NCI-H446 (cell line): ENCODE measurements at regions not wholly inside any gene's neighbourhood (a gene's known extent, or its start where the extent isn't known, plus 50 kb on each side); places are given as distances from the start of the nearest gene placed in this dataset.
"Not testable (repeated sequence)": the region's sequence is repeated elsewhere in the genome, so short reads cannot be mapped to it uniquely, and the experiment has no call there.

Experiments
- DNase-seq, 2 experiments: peaks; one replicate each; lab custom pipeline; 2025; lab: John Stamatoyannopoulos, UW

DNA sequence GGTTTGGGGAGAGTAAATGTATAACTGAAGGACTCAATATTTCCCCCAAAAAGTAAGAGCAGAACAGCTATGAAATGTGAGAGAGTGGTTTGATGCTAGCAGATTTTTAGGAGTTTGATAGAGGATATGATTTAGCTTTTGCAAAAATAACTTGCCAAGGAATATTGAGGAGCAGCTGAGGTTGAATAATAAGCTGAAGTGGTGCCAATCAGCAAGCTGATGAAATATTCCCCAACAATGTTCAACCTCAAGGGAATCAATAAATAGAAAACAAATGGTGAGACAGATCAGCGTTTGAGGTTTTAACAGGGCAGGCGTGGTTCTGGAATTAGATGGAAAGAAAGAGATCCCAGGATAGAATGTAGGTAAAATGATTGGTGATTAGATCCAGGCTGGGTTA, 413.4 kb upstream of the ADAMTS5 start:
- DNase-seq = no peak

DNA sequence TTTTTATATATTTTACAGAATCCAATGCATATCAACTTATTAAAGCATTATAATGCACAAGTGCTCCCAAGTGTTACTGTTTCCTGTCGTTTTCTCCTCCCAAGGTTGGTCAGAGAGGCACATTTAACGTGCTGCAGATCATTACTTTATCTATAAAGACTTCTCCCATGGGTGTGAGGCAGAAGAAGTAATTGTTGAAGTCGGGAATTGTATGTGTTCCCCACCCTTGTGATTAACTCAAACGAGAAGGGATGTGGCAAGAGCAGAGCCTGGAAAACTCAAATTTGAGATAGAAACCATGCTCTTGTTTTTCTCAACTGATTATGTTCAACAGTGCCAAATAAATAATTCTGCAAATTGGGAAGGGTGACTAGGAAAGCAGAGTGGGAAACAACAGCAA, 412.5 kb upstream of the ADAMTS5 start:
- no peak for DNase-seq

DNA sequence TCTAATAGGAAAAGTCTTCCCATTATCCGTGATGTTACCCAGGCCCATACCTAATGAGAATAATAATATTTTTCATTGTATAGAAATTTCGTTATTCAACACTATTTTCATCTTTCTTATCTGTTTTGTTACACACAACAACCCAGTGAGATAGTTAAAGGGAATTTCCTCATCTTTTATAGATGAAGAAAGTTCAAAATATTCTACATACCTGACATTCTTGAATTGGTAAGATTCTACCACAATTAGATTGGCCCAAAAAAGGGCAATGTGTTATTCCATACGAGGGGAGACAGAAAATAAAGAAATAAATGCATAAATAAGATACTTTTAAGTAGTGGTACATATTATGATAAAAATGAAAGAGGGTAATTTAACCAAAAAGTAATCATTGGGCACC, 405.5 kb upstream of the ADAMTS5 start:
- DNase-seq = no peak

- no peak for DNase-seq
Measured at GRCh38 chr21:27371975-27372331, 405.1 kb upstream of the ADAMTS5 start.

DNA sequence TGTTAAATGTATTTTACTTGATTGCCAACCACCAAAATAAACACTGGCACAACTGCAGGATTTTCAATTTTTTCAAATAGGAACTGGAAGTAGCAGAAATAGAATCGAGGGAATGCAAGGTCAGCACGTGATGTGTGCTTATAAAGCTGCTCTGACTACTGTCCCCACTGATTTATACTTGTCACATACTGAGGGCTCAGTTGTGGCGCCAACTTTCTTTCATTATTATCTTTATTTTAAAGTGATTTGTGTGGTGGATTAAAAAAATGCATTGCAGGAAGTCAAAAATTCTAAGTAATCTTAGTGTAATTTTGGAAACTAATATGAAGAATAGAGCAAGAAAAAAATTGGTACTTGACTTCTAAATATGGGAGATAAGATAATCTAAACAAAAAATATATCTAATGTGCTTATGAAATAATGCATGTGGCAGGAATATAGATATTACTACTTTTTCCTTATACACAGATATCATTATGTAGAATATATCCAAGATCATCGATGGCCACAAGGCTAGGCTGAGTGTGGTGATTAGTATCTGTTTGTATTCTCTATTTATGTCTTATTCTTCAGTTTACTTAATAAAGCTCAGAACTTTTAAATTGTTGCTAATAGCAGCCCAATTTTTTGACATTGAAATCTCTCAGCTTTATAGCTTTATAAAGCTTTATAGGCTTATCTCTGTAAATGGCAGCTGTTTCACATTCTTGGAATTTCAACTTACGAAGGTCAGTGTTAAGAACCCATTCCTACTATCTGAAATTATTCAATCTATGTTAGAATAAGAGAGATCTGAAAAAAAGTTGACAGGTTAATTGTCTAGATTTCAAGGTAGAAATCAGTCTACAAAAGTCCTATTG, 404.5 kb upstream of the ADAMTS5 start:
- no peak for DNase-seq

DNA sequence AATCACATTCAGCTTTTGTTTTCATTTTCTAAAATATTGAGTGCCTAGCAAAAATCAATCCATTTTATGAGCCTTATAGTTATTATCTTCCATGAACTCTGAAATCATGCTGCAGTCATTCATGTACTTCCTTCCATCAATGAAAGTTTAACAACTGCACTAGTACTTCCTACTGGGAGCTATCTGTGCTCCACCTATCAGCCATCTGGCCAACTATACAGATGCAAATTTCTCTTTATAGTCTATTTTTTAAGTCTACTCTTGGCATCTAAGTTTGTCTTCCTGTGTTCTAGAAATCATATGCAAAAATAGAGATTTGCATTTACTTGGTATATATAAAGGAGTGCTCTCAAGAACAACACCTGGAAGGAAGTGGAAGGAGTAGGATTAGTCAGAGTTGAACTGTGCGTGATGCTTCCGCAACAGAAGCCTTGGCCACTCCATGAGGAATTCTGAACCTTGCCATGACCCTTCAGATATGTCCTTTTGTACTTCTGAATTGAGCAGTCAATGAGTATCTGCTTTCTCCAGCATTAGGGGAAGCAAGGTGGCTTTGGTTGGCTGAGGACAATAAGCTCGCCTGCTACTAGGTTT, 403.2 kb upstream of the ADAMTS5 start:
- no peak for DNase-seq

DNA sequence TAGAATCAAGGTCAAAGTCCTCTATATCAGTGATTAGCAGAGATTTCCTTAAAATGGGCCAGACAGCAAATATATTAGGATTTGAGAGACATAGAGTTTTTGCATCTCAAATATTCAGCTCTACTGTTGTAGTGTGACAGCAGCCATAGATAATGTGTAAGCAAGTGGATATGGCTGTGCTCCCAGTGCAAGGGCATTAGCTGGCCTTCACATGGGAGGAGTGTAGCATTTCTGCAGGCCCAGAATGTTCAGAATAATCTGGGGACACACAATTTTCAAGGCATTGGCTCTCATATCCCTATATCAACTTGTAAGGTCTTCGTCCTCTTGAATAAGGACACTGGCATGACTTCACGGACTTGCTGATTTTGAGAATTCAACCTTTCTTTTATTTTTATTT, 402.3 kb upstream of the ADAMTS5 start:
- no peak for DNase-seq

DNA sequence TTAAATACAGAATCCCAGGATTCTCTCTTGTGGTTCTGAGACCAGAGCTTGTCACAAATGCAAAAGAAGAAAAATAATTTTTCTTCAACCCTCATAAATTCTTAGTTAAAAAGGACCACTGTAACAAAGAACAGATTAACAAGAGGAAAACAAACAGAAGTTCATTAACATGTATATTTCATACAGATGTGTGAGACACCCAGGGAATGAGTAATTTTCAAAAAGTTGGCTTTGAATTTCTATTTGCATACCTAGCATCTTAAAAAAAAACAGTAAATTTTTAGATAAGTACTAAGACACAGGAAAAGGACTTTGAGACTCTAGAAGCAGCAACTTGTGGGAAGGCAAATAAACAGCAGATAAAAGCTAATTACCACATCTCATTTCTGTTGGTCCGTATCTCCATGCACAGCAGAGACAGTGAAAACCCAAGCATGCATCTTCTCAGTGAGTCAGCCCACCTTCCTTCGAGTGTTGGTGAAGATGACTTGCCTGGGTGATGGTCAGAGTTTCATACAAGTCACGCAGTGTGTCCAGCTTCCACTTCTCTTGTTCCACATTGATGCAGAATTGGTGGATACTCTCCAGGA, 399.9 kb upstream of the ADAMTS5 start:
- no peak for DNase-seq

GRCh38 chr21:27366036-27366435, 399.1 kb upstream of the ADAMTS5 start:
- no peak for DNase-seq

DNA sequence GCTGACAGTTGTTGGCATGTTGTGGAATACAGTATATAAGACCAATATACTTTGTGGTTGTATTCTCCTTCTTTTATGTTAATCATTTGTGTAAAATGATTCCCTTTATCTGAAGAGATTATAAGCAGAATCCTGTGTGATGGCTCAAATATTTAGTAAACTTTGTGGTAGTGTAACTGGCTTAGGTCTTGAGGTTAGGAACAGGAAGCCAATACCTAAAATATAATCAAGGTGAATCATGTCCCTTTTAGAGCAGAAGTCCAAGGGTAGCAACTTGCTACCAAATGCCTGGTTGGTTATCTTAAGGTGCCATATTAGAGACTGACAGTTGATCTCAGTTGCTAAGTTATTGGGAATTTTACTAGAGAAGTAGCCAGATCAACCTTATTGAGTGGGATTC, 398.5 kb upstream of the ADAMTS5 start:
- no peak for DNase-seq

GRCh38 chr21:27363719-27364477, 397.0 kb upstream of the ADAMTS5 start:
- no peak for DNase-seq

DNA sequence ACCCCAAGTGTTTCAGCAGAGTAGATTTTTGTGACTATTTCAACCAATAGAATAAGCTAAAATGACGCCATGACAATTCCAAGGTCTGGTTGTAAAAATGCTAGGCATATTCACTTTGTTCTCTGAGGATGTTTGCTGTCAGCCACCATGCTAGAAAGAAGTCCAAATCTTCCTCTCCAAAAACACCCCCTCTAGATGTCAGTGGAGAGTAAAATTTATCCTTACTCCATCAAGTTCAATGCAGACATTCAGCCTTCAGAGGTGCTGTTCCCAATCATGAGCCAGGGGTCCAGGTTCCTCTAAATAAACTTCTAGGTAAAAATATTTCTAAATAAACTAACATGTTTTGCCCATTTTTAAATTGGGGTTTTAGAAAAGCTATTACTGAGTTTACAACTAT, 395.4 kb upstream of the ADAMTS5 start:
- DNase-seq = no peak

DNA sequence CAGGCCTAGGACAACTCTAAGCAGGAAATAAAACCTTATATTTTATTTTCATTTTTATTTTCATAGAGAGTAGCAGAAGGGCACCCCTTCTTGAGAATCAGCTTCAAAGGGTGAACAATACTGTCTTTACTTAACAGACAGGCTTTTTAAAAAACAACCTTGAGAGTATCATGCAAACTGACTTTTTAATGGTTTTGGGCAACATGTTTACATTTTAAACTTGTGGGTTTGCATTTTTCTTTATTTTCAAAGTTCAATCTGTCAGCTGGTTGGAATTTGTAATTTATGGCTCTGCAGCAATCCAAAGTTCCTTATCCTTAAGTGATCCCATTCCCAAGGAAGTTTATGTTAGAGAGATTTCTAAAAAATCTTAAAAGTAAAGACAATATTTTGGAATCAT, 392.3 kb upstream of the ADAMTS5 start:
- DNase-seq = no peak

DNA sequence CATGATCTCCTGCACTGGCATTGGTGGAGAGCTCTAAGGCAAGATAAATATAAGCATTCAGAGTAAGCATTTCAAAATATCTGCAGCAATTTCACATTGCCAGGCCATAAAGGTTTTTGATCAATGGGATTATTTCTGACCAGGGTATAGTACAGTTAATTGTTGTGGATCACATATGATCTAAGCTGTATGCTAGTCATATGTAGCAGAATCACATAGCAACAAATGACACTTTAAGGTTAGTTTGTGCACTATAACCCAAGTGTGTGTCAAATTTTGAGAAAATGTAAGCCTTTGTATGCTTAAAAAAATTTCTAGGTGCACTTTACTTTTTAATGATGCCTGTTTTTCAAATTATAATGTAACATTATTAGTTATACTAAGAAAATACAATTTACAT, 386.0 kb upstream of the ADAMTS5 start:
- DNase-seq = no peak

- DNase-seq = no peak
Measured at GRCh38 chr21:27346041-27346448, 379.2 kb upstream of the ADAMTS5 start.

- no peak for DNase-seq
Measured at GRCh38 chr21:27339902-27340301, 373.0 kb upstream of the ADAMTS5 start.

GRCh38 chr21:27338007-27338406, 371.1 kb upstream of the ADAMTS5 start:
- DNase-seq = not testable (repeated sequence)

GRCh38 chr21:27333096-27333495, 366.2 kb upstream of the ADAMTS5 start:
- no peak for DNase-seq

DNA sequence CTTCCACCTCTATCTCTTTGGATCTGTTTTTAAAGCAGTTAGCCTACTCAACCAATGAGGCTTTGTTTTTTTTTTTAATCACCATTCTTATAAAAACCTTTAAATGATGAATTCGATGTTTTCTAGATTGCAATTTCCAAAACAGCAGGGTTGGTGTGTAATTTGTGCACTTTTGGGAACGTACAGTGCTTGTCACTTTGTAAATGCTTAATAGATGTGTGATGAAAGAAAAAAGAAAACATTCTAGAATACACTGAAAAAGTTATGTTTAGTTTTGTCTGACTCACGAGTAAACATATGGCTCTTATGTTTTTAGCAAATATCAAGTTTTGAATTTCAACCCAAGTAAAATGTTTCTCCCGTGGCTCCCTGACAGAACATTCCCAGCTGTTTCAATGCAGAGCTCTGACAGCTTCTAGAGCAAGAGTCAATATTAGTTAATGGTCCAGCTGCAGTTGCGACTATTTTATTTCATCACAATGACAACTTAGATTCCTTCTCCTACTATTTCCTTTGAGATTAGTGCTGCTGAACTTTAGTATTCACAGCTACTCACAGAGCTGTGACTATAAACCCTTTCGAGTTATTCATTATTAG, 362.5 kb upstream of the ADAMTS5 start:
- no peak for DNase-seq

DNA sequence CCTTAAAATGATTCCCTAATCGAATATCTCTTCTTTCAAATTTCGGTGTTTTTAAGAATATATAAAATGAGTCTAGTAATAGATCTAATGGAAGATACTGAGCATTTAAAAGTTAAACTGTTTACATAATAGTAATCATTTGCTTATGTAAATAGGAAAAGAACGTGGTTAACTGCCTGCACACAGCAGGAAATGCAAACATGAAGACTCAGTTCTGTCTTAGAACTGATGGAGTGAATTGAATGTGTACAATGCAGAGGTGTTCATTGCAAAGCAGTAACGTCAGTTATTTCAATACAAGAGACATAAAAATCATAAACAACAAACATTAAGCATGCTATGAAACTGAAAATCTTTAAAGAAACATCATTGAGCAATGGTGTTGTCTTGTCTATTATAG, 359.4 kb upstream of the ADAMTS5 start:
- DNase-seq = no peak

DNA sequence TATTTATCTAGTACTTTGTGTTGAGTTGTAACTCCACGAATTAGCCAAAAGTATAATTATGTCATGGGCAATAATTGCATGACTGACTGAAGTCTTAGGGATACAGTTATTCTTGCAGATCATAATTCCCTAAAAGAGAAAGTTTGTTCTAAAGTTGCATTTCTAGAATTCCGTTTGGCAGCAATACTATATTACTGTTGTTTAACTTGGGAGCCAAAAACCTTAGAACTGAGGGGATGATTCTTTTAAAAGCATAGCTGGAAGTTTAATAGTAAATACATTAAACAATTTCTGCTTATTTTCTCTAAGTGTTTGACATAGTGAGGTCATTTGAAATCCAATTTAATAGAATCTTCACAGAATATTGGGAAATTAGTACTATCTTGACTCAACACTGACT, 356.4 kb upstream of the ADAMTS5 start:
- DNase-seq = no peak

GRCh38 chr21:27321791-27322190, 354.9 kb upstream of the ADAMTS5 start:
- no peak for DNase-seq
